Activated naive CD4-positive, alpha-beta T cell (primary cell): ENCODE measurements at regions not wholly inside any gene's neighbourhood (a gene's known extent, or its start where the extent isn't known, plus 50 kb on each side); places are given as distances from the start of the nearest gene placed in this dataset.
"Not testable (repeated sequence)": the region's sequence is repeated elsewhere in the genome, so short reads cannot be mapped to it uniquely, and the experiment has no call there.

Experiments
- DNase-seq, 4 experiments: peaks; one replicate each; lab custom pipeline; 2025; lab: John Stamatoyannopoulos, UW

DNA sequence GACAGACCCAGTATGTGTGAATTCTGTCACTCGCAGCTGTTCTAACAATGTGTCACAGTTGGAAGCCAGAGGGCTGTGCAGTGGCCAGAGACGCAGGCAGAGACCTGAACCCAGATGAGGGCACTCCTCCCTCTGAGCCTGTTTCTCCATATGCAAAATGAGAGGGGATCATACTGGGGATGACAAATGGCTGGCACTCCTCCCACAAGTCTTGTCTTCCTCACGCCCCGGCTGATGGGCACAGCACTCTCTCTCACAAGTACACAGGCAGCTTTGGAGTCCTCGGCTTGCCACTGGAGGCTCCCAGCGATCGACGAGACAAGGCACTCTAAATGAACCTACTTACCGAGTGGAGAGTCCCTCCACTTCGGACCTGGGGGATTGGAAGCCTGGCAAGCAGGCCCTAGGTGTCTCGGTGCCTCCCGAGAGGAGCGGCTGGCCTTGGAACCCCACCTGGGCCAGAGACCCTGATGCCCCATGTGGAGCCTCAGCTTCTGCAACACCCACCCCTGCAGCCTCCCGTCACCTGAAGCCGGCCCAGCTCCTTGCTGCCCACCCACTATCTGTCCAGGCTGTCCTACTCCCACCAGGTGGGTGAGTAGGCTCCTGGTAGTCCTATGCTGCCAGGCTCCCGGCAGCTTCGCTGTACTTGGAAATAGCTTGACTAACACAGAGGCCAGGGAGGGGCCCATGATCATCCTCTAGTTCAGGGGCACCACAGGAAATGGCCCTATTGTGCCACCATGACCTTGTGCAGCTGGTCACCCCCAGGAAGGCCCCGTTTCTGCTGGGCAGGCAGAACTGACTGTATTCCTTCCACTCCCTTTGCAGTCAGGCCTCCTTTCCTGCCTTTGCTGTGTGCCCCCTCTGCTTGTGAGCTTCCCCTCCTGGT, 65.0 kb upstream of the IQSEC1 start:
- DNase-seq, result no peak

DNA sequence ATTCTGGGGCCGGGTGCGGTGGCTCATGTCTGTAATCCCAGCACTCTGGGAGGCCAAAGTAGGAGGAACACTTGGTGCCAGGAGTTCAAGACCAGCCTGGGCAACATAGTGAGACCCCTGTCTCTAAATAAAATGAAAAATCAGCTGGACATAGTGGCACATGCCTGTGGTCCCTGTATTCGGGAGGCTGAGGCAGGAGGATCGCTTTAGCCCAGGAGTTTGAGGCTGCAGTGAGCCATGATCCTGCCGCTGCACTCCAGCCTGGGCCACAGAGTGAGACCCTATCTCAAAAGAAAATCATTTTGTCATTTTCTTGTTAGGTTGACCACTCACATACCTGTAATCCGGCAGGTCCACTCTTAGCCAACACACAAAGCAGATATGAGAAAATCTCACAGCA, 63.6 kb upstream of the IQSEC1 start:
- DNase-seq, result not testable (repeated sequence)

DNA sequence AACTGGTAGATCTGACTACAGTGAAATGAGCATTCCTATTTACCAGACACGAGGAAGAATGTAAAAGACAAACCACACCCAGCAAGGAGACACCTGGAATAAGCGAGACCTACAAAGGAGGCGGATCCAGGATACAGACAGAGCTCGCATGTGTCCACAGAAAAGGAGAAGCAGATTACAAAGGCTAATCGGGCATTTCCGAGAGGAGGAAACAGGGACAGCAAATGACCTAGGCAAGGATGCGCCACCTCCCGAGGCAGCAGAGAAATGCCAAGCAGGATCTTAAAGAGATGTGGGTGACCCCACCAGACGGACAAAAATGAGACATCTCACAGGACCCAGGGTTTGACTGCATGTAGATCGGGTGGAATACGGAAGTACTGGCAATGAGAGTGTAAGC, 63.2 kb upstream of the IQSEC1 start:
- DNase-seq, result no peak

DNA sequence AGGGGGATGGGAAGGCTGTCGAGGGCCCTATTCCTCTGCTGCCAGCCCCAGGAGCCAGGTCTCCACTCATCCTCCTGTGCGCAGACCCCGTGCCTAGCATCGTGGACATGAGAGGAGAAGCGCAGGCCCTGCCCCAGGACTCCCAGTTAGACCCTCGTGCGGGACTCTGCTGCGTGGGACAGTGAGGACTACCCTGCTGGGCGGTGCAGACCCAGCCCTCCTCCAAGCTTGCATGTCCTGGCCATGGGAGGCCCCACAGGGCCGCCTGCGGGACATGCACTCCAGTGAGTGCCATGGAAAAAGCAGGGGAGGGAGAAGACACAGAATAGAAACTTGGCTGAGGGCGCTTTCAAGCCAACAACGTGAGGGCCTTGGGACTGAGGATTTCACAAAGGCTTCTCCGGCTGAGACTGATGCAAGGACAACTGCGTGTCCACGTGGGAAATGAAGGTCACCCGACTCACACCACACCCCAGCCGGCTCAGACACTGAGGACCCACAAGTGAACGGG, 62.6 kb upstream of the IQSEC1 start:
- no peak for DNase-seq

DNA sequence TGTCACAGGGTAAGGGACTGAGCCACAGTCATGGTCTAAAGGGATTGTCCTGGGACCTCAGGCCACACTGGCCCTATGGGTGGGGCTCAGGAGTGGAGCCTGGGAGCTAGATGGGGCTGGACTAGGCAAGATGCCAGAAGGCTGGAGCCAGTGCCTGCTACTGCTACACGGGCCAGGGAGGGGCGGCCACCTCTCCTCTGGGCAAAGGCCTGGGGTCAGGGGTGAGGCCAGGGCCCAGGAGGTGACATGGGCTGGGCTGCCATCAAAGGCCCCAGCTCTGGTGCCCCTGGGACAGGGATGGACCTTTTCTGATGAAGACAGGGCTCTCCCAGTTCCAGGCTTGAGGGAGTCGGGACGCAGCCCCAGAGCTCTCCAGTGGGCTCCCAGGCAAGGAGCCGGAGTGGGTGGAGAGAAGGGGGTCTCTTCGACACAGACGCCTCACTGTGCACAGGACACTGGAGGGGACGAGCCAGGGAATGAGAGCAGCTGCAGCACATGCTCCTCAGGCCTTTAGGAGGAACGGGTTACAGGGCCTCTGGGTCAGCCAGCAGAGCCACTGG, 62.1 kb upstream of the IQSEC1 start:
- no peak for DNase-seq

DNA sequence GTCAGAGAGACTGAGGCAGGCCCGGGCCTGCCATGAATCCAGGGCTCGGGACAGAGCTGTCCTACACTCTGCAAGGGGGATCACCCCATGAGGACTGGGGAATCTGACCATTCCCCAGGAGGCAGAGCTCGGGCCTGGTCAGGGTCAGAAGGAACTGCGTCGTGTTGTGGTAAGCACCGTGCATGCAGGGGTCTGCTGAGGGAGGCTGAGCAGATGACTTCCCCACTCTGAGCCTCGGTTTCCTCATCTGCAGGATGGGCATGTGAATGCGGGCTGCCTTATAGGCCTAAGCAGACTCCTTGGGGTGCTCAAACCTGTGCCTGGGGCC, 61.6 kb upstream of the IQSEC1 start:
- no peak for DNase-seq

DNA sequence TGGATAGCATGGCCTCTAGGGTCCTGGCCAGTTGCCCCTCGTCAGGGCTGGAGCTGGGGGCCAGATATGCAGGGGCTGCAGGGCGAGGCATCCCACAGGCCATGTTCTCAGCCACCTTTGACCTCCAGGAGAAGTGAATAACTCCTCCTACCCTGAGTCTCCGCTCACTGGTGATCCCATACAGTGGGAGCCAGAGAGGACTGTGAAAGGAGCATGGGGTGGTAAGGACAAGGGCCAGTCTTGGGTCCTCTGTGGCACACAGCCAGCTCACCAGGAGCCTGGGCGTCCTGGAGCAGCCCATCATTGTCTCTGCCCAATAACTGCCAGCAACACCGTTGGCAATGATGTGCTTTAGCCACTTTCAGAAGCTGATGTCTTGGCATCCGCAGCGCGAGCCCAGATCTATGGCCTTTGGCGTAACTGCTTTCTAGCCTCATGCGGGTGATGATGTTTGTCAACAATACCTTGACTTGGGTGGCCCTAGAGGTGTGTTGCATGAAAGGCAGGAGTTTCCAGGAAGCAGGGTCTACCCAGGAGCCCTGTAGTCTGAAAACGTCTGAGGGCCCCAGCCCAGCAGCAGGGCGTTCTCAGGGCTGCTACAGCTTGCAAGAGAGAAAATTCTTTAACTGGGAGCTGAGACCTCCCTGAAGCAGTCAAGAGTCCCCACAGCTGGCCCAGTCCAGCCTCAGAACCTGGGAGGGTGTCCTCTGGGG, 61.1 kb upstream of the IQSEC1 start:
- DNase-seq, result no peak

DNA sequence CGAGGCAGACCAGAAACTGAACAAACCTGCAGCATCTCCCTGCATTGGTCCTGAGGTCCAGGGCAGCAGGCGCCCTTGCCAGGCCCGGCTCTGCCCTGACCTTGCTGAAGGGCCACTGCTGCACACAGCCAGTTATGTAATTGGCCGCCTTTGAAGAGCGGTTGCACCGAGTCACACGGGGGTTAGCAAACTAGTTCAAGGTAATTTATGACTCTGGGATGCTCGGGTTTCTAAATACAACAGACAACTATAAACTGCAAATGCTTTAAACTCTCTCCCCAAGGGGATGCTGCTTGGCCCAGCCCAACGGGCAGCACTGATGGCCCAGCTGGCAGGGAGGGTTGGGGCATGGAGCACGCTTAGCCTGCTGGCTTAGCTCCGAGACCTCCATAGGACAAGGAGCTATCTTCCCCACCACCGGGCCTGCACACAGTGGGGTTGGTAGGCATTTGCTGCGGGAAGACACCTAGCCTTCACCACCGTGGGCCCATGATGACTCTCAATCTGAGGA, 60.3 kb upstream of the IQSEC1 start:
- DNase-seq, result no peak

DNA sequence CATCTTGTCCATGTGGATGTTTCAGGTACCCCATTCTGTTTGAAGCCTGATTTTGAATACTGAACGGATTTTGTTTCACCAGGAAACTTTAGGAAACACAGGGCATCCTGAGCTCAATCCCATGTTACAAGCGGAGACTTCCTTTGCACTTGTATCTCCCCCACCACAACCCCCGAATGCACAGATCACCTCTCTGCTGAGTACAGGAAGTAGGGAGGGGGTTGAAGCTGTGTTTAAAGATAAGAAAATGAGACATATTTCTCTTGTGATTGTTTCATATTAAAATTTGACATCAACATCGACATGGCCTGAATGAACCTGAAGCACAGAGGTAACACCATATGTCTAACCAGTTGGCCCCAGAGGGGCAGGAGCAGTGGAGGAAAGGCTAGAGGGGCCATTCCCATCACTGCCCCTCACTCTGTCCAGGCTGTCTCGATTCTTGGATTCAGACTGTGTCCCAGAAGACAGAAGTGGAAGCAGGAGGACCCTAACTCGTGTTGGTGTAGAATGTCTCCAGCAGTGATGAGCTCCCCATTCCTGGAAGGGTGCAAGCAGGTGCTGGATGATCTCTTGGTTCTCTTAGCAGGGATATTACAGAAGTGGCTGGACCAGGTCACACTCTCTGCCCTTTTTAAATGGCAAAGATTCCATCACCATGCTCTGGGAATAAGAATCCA, 59.6 kb upstream of the IQSEC1 start:
- no peak for DNase-seq

DNA sequence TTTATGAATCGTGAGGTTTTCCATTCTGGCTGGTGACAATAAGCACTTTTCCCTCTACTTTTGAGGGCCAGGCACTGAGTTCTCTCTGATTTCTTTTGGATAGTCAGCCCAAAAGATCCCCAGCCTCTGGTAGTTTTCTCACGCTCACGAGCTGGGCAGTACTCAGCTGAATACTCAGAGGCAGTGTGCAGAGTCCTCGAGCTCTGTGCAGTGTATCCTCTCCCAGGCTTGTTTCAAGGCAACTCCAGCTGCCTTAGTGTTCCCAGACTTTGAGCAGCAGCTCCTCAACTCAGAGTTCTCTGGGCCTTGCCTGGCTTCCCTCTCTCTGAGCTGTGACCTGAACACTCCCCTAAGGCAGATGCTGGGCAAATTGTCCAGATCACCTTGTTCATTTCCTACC, 59.1 kb upstream of the IQSEC1 start:
- DNase-seq, result no peak

DNA sequence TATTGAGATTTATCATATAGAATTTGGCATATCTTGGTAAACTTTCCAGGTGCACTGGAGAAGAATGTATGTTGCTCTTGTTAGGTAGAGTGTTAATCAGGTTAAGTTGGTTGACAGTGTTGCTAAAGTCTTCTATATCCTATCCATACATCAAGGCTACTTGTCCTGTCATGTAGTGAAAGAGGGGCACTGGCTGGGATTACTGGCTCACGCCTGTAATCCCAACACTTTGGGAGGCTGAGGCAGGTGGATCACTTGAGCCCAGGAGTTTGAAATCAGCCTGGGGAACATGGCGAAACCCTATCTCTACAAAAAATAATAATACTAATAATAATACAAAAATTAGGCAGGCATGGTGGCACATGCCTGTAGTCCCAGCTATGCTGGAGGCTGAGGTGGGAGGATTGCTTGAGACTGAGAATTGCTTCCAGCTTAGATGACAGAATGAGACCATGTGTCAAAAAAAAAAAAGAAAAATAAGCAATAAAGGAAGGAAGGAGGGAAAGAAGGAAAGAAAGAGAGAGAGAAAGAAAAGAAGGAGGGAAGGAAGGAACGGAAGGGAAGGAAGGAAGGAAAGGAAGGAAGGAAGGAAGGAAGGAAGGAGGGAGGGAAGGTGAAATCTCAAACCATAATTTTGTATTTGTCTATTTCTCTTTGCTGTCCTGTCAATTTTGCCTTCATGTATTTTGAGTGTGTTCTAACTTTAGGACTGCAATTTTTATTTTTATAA, 57.4 kb upstream of the IQSEC1 start:
- no peak for DNase-seq

DNA sequence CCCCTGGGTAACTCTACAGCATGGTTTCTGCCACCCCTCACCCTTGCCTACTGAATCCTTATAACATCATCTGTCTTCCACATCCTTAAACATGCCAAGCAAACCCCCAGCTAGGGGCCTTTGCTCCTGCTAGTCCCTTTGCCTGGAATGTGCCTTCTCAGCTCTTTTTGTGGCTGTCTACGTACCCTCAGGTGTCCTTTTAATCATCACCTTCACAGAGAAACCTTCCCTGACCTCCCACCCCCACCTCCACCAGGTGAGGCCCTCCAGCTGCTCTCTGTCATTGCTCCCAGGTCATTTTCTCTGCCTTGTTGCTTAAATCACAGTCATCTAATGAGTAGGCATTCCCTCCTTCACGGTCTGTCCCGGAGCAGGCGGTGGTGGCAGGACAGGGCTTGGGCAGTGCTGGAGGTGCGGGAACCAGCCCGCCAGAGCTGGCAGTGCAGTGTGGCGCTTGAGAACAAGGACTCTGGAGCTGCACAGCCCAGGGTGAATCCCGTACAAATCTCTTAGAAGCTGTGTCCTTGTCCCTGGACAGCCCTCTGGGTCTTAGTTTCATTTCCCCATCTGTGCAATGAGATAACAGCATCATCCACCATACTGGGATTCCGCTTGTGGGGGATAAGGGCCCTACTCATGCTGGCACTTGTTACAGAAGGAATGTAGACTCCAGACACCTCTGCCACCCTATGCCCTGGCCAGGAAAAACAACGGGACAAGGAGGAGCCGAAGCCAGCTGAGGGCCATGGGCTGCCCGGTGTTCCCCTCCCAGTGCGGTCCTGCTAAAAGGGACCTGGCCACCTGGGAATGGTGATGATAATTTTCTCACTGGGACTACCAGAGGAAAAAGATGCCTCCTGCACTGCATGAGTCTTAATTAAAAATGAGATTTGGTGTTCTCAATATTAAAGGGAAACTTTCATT, 52.1 kb upstream of the IQSEC1 start:
- DNase-seq, result no peak

DNA sequence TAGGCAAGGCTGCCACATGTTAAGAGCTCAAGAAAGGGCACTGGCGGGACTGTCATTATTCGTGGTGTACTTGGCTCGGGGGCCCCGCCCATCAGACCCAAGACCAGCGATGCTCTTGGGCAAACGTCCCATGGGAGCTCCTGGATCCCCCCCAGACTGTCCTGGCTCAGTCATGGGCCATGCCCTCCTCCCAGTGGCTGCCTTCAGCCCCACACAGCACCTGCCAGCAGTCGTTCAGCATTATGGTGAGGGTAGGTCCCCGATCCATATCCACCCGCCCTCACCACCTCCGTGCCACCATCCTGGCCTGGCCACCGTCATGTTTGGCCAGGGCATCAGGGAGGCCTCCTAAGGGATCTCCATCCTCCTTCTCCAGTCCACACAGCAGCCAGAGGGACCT, 51.4 kb upstream of the IQSEC1 start:
- DNase-seq, result no peak

DNA sequence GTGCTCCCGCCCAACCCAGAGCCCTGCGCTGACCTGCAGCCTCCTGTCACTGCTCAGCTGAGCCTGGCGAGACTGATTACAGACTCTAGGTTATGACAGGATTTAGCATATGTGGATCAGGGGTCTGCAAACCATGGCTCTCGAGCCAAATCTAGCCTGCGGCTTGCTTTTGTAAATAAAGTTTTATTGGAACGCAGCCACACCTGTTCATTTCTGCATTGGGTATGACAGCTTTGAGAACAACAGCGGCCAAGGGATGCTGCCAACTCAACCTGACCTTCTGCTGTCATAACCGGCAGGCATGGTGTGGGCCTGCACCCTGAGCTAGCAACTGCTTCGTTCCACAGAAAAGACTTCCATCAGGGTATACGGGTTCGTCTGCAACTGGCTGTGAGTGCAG, 50.5 kb upstream of the IQSEC1 start:
- no peak for DNase-seq

DNA sequence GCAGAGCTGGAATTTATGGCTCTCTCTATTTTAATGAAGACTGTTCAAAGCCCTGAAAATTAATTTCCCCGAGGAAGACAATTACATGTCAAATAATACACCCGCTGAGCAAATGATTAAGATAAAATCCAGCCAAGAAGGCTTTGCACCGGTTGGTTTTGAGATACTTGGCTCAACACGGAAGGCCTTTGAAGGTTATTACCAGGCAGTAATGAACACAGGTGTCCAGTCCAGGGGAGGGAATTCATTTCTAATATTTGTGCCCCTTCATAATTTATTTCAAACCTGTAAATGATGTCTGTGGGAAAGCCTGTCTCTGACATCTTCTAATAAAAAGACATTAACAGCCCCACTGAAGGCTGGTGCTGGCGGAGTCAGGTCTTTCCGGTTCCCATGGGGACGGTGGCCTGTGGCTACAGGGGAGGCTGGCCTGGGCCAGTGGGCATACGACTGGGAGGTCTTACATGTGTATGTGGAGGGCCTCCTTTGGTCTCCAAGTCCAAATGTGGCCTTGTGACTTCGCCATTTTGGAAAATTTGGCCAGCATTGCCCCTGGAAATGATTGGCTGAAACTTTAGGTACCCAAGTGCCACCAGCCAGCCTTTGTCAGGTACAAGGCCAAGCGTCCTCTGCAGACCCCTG, 49.9 kb upstream of the IQSEC1 start:
- DNase-seq, result no peak
